ENCODE measurements at regions not wholly inside any gene's neighbourhood (a gene's known extent, or its start where the extent isn't known, plus 50 kb on each side); places are given as distances from the start of the nearest gene placed in this dataset.
"Not testable (repeated sequence)": the region's sequence is repeated elsewhere in the genome, so short reads cannot be mapped to it uniquely, and the experiment has no call there.

DNA sequence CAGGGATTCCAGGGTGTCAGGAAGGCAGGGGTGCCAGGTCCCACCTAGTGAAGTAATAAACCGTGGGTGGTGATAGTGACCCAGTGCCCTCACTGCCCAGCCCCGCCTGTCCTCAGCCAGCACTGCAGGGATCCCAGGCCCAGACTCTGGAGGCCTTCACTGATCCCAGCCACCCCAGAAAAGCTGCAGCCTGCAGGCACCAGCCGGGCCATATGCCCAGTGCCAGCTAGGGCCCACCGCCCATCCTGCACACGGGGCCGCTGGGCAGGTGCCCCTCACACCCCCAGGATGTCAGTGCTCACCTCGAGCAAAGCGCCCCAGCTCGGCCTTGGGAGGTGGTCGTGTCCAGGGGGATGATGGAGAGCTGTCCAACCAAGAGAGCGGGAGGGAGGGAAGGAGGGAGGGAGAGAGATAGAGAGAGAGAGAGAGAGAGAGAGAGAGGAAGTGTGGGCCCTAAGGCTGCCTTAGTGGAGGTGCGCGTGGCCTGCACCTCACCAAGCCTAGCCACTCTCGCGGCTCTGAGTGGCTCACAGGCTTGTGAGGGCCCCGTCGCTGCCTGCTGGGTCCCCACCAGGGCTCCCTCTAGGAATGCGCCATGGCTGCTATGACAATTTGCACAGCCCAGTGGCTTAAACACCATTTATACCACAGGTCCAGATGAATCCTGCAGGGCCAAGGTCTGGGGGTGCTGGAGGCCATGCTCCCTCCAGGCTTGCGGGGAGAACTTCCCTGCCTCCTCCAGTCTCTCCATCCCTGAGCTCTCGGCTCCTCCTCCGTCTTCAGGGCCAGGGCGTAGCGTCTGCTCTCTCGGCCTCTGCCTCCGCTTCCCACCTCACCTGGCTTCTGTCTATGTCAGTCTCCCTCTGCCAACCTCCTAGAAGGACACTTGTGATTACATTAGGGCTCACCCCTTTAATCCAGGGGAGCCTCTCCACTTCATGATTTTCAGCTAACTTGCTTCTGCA lies 401.0 kb downstream of the TMEM121 start:
- DNase-seq: no peak

DNA sequence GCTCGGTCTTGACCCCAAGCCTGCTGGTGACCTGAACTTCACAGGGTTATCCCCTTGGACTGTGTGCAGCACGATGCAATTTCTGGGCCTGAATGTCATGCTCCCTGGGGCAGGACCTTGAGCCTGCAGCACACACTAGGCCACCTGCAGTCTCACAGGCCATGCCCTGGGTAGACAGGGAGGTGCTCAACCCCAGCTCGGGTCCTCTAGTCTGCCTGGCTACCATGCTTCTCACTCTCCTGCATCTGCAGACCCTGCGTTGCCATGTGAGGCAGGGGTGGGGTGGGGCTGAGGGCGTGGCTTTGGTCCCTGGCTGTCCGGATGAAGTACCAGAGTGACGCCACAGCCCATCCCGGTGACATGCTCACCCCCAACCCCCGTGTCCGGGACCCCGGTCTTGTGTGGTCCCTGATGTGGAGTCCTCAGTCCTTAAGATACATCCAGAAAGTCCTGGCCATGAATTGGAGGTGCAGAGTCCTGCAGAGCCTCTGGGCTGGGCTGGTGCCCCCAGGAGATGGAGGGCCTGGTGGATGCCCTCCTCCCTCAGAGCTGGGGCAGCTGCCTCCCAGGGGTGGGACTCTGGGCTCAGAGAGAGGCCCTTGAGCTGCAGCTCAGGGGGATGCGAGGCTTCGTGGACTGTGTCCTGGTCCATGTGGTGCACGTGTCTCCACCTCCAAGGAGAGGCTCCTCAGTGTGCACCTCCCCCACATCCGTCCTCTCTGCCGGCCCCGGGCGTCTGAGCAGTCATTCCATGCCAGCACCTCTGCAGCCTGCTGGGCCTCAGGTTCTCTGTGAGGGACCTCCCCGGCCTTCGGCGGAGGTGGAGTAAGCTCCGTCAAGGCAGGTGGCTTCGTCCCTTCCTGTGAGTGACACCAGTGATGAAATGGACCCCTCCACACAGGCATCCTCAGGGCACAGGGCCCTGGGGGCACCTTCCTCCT lies 402.1 kb downstream of the TMEM121 start:
- DNase-seq: not testable (repeated sequence)

DNA sequence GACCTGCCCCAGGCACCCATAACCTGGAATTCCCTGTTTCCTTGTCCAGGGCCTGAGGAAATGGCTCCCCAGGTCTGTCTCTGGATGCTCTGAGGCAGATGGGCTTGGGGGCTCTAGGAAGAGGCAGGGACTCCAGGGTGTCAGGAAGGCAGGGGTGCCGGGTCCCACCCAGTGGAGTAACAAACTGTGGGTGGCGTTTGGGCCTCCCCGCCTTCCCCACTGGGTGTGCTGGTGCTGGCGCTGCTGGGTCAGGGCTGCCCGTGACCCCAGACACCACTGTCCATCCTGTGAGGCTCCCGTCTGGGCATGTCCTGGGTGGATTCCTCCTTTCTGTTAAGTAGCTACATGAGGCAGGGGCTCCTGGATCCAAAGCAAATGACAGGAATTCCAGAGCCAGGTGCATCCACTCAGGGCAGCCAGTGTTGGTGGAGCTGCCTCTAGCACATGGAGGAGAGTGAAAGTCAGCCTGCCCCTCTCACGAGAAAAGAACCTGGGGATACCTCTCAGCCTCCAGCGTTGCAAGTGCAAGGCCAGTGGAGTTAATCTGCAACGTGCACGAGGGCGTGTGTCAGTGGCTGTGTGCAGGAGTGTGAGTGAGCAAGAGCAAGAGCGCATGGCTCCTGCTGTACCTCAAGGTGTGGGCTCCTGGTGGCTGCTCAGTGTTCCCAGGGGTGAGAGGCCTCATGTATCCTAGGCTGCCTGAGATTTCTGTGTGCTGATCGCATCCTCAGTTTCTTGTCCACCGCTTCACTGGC lies 403.1 kb downstream of the TMEM121 start:
- no peak for DNase-seq

DNA sequence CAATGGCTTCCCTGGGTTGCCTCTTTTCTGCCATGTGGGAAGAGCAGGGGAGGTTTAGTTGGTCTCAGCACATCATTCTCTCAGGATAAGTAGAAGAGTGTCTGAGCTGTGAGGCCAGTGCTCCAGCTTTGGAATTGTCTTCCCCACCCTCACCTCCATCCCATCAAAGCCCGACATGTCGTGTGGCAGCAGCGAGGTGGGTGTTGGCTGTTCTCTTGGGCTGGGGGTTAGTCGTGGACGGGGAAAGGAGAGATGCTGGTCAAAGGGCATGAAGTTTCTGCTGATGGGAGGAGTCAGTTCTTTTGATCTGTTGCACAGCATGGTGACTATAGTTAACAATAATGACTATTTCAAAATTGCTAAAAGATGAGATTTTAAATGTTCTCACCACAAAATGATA lies 404.2 kb downstream of the TMEM121 start:
- no peak for DNase-seq

DNA sequence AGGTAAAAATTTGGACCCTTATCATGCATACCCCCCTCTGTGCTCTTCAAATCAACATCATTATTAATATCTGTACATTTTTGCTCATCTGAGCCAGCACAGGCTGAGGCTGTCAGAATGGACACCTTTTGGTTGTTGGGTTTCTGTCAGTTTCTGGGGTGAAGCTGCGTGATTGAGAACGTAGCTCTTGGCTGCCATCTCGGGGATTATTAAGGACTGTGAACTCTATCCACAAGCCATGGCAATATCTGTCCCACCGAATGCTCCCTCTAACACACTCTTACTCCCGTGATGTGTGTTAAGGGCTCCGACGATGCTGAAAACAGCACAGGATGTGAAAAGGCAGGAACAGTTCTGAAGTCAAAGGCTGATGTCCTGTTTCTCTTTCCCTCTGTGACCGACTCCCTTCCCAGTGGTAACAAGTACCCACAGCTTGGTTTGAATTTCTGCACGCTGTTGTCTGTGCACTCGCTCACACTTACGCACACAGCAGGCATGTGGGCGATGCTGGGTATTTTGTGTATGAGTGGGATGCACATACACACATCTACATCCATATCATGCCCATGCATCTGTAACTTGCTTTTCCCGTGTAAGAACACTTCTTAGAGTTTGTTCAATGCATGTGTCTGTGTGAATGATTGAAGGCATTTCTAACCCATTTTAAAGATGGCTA lies 405.6 kb downstream of the TMEM121 start:
- peak; percentile 22 for DNase-seq

GRCh38 chr14:105933238-105933637 lies 406.9 kb downstream of the TMEM121 start:
- DNase-seq: no peak

- DNase-seq: no peak
Measured at GRCh38 chr14:105935384-105935783, 409.0 kb downstream of the TMEM121 start.

DNA sequence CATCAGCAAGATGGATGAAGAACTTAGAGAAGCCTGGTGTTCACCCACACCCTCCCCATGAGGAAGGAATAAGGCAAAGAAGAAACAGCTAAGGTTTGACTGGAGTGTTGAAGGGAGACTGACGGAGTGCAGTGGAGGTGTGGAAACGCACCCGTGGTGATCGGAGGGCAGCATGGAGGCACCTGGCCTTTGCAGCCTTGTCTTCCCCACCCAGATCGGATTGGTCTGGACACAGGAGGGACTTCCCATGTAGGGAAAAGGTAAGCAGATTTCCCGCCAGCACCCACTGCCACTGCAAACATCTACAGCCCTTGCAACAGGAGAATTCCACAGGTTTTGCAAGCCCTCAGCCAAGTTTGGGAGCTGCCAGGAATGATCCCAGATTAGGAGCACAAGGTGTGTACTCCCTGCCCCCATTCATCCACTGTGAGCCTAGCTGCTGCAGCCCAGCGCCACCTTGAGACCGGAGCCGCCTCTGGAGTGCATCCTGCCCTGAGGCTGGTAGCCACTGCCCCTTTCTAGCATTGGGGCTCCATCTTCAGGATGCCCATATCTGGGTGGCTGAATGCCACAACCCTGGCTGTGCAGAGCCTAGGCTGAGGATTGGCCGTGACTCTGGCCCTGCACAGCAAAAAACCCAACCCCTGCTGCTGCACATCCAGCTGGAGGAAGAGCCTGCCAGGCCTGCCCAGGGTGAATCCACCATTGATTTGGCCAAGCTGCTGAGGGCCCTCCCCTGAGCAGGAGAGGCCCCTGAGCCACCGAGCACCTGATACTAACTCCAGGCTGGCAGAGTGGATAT lies 411.1 kb downstream of the TMEM121 start:
- no peak for DNase-seq

DNA sequence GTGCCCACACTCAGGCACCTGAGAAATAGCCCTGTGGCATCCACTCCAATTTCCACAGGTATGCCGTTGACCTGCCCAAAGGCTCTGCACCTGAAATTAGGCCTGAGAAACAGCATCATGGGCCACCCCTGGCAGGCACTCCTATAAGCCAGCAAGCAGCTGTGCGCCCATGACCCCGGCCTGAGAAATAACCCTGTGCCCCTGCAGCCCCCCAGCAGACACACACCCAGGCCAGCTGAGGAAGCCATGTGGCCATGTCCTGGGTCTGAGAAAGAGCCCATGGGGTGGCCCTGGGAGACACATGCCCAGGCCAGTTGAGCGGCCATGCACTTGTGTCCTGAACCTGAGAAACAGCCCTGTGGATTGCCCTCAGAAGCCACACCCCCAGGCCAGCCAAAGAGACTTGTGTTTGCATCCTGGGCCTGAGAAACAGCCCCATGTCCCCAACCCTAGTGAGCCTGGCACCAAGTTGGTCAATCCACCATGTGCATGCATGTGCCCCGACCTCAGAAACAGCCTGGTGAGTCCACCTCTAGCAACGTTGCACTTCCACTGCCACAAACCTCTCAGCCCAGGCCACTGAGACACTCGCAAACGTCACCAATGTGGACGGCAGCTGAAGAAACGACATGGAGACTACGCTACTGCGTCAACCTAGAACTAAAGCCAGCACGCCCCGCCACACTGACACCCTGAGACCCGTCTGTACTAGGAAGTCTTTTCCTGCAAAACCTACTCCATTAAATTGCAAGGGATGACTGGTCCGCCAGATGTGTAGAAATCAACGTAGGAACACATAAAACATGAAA lies 411.9 kb downstream of the TMEM121 start:
- DNase-seq: no peak

DNA sequence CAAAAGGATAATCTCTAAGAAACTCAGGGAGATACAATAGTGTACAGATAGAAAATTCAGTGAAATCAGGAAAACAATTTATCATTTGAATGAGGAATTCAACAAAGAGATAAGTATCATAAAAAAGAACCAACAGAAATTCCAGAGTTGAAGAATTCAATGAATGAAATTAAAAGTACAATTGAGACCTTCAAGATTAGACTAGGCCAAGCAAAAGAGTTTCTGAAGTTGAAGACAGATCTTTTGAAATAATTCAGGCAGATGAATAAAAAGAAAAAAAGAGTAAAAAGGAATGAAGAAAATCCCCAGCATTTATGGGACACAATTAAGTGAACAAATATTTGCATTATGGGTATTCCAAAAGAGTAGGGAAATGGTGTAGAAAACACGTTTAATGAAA lies 412.6 kb downstream of the TMEM121 start:
- DNase-seq: no peak

GRCh38 chr14:105939810-105940508 lies 413.6 kb downstream of the TMEM121 start:
- DNase-seq: peak; percentile 12

DNA sequence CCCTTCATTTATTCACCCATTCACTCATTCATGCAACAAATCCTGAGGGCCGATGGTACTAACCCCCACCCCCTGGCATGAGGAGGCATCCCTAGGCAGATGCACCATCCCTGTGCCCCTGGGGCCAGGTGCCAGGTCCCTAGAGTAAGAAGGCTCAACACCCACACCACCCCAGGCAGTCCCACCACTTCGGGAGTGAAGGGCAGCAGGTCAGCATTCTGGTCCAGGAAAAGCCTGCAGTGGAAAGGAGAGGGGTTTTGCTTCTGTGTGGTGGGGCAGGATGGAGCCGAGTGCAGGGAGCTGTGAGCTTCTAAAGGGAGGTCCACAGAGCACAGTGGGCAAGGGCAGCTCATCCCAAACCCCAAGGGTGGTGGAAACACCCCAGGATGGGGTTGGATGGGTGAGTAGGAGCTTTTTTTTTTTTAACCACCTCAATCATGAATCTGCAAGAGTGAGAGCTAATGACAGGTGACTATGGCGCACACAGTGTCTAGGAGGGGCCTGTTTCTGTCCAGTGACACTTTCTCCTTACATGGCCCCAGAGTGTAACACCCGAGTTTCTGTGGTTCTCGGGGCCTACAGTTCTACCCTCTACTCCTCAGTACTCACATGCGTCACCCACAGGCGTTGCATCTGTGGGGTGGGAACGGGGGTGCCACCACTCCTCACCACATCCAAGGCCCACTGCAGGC lies 414.3 kb downstream of the TMEM121 start:
- DNase-seq: no peak

GRCh38 chr14:105941226-105942166 lies 415.1 kb downstream of the TMEM121 start:
- DNase-seq: no peak

GRCh38 chr14:105942725-105943124 lies 416.3 kb downstream of the TMEM121 start:
- DNase-seq: not testable (repeated sequence)

GRCh38 chr14:105943973-105944602 lies 417.7 kb downstream of the TMEM121 start:
- DNase-seq: no peak

- peak; percentile 74 for DNase-seq
Measured at GRCh38 chr14:105944632-105945610, 418.5 kb downstream of the TMEM121 start.
